Esophagus muscularis mucosa (tissue), 4 donors: ENCODE measurements at regions not wholly inside any gene's neighbourhood (a gene's known extent, or its start where the extent isn't known, plus 50 kb on each side); places are given as distances from the start of the nearest gene placed in this dataset.

Source experiments
- CTCF ChIP-seq, 3 experiments: fragments of 200-600 bp in 2 of 3; fragments of 450-650 bp in 1 of 3; sonication (generic) in 2 of 3; IDR thresholded peaks; one replicate each; pipeline ENCODE4 v1.5.1; 2017 to 2019; ENCODE audit warnings: antibody characterized with exemption in 3 of 3, mild to moderate bottlenecking in 2 of 3, moderate library complexity in 1 of 3
- EP300 ChIP-seq: sonication (generic); formaldehyde crosslinking; IDR thresholded peaks from one replicate; pipeline ENCODE4 v1.6.1; 2017; ENCODE audit warnings: antibody characterized with exemption
- POLR2A ChIP-seq: fragments of 450-650 bp; IDR thresholded peaks from one replicate; pipeline ENCODE4 v1.6.1; 2017; ENCODE audit warnings: antibody characterized with exemption, moderate library complexity, mild to moderate bottlenecking, low read depth
- POLR2AphosphoS5 ChIP-seq, 2 donors: sonication (generic); formaldehyde crosslinking; IDR thresholded peaks; one replicate each; pipeline ENCODE4 v1.6.1; 2017; ENCODE audit warnings: antibody characterized with exemption in 2 of 2

GRCh38 chr3:19016851-19017250 lies 131.5 kb upstream of the KCNH8 start:
- TF ChIP-seq CTCF (IDR thresholded peaks at IDR 0.05) = no peak
- TF ChIP-seq POLR2AphosphoS5 (IDR thresholded peaks at IDR 0.05) = no peak
- TF ChIP-seq POLR2A = no peak
- TF ChIP-seq EP300 = no peak
